ENCODE measurements at regions not wholly inside any gene's neighbourhood (a gene's known extent, or its start where the extent isn't known, plus 50 kb on each side); places are given as distances from the start of the nearest gene placed in this dataset.

DNA sequence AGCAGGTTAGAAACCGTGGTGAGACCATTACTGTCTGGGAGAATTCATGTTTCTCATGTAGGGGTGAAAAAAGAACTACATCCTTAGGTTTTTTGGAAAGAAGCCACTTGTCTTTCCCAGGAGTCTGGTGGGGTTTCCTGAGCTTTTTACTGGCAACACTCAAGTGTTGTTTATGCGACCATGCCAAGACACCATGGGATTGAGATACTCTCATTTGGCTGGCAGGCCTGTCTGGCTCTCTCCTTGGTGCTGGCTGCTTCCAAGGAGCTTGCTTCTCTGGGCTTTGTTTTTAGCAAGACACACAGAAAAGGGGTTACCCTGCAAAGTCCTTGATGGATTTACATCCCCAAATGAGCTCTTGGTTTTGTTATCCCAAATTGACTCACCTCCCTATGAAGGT is 80.9 kb upstream of the ISL1 start:
- TF ChIP-seq, protein P1, sequence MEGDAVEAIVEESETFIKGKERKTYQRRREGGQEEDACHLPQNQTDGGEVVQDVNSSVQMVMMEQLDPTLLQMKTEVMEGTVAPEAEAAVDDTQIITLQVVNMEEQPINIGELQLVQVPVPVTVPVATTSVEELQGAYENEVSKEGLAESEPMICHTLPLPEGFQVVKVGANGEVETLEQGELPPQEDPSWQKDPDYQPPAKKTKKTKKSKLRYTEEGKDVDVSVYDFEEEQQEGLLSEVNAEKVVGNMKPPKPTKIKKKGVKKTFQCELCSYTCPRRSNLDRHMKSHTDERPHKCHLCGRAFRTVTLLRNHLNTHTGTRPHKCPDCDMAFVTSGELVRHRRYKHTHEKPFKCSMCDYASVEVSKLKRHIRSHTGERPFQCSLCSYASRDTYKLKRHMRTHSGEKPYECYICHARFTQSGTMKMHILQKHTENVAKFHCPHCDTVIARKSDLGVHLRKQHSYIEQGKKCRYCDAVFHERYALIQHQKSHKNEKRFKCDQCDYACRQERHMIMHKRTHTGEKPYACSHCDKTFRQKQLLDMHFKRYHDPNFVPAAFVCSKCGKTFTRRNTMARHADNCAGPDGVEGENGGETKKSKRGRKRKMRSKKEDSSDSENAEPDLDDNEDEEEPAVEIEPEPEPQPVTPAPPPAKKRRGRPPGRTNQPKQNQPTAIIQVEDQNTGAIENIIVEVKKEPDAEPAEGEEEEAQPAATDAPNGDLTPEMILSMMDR (IDR thresholded peaks at IDR 0.05; ENCODE audit: insufficient read depth, low read length), result no peak
- no peak for TF ChIP-seq POLR2AphosphoS5 (IDR thresholded peaks at IDR 0.05; ENCODE audit: low read depth)
